ENCODE measurements at regions not wholly inside any gene's neighbourhood (a gene's known extent, or its start where the extent isn't known, plus 50 kb on each side); places are given as distances from the start of the nearest gene placed in this dataset.

- TF ChIP-seq, protein P1, sequence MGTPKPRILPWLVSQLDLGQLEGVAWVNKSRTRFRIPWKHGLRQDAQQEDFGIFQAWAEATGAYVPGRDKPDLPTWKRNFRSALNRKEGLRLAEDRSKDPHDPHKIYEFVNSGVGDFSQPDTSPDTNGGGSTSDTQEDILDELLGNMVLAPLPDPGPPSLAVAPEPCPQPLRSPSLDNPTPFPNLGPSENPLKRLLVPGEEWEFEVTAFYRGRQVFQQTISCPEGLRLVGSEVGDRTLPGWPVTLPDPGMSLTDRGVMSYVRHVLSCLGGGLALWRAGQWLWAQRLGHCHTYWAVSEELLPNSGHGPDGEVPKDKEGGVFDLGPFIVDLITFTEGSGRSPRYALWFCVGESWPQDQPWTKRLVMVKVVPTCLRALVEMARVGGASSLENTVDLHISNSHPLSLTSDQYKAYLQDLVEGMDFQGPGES (IDR thresholded peaks at IDR 0.05), result no peak
- TF ChIP-seq POLR2A (IDR thresholded peaks at IDR 0.05; ENCODE audit: low read depth, low read length) (no peak), POLR2AphosphoS5 (IDR thresholded peaks at IDR 0.05; ENCODE audit: low read length) (no peak), ZBTB33 (IDR thresholded peaks at IDR 0.05) (no peak), EGR1 (IDR thresholded peaks at IDR 0.05; ENCODE audit: borderline replicate concordance in 1 of 2, low read depth in 2 of 2, low read length in 2 of 2) (no peak), FOXK2 (IDR thresholded peaks at IDR 0.05) (no peak), CEBPB (IDR thresholded peaks at IDR 0.05; ENCODE audit: borderline replicate concordance in 1 of 2, low read depth in 2 of 2, low read length in 2 of 2) (no peak), CBX3 (IDR thresholded peaks at IDR 0.05; ENCODE audit: borderline replicate concordance, low read depth) (no peak), CBFB (IDR thresholded peaks at IDR 0.05; ENCODE audit: low read depth) (no peak), E2F4 (IDR thresholded peaks at IDR 0.05; ENCODE audit: low read depth, low read length) (no peak), CTCF (IDR thresholded peaks at IDR 0.05 in 2 of 3, conservative IDR thresholded peaks at IDR 0.05 in 1 of 3; ENCODE audit: control insufficient read depth in 2 of 3, extremely low read depth in 1 of 3, insufficient read depth in 1 of 3, low read depth in 3 of 3, low read length in 3 of 3) (no peak), JUND (IDR thresholded peaks at IDR 0.05; ENCODE audit: low read depth, low read length) (no peak)
Observed at GRCh38 chr15:93608643-93609148, 519.7 kb upstream of the RGMA start.

Data from GM12878 (cell line).